Omental fat pad (tissue), 3 donors: ENCODE measurements at regions not wholly inside any gene's neighbourhood (a gene's known extent, or its start where the extent isn't known, plus 50 kb on each side); places are given as distances from the start of the nearest gene placed in this dataset.
"Not testable (repeated sequence)": the region's sequence is repeated elsewhere in the genome, so short reads cannot be mapped to it uniquely, and the experiment has no call there.

Experiments
- ATAC-seq: fragments of 150-250 bp; one replicate; pipeline ENCODE4 v1.9.1; 2016; ENCODE audit warnings: mild to moderate bottlenecking, moderate library complexity; ENCODE audit not compliant: low FRiP score
- DNase-seq: peaks from one replicate; pipeline ENCODE4 v3.0.0-alpha.2; 2019; ENCODE audit warnings: low spot score
- CTCF ChIP-seq, 3 donors: fragments of 450-650 bp; IDR thresholded peaks; one replicate each; pipeline ENCODE4 v1.5.1; 2016 to 2017; ENCODE audit warnings: antibody characterized with exemption in 3 of 3, mild to moderate bottlenecking in 3 of 3, moderate library complexity in 2 of 3

GRCh38 chr5:175335691-175336090 is 108.3 kb downstream of the DRD1 start:
- no peak for ATAC-seq
- no peak for DNase-seq
- no peak for TF ChIP-seq CTCF (IDR thresholded peaks at IDR 0.05)

DNA sequence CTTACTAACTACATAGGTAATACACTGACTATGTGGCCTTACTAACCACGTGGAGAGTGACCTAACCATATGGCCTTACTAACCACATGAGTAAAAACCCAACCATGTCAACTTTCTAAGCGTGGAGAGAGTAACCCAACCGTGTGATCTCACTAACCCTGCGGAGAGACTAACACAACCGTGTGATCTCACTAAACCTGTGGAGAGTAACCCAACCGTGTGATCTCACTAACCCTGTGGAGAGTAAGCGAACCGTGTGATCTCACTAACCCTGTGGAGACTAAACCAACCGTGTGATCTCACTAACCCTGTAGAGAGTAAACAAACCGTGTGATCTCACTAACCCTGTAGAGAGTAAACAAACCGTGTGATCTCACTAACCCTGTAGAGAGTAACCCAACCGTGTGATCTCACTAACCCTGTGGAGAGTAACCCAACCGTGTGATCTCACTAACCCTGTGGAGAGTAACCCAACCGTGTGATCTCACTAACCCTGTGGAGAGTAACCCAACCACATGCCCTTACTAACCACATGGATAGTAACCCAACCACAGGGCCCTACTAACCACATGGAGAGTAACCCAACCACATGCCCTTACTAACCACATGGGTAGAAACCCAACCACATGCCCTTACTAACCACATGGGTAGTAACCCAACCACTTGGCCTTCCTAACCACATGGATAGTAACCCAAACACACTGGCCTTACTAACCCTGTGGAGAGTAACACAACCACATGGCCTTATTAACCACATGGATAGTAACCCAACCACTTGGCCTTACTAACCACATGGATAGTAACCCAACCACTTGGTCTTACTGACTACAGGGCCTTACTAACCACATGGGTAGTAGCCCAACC is 112.6 kb downstream of the DRD1 start:
- ATAC-seq, DNase-seq: not testable (repeated sequence)

- TF ChIP-seq CTCF (IDR thresholded peaks at IDR 0.05), result no peak
- ATAC-seq (no peak), DNase-seq (no peak)
These were observed 114.0 kb downstream of the DRD1 start for GRCh38 chr5:175329976-175330375.

DNA sequence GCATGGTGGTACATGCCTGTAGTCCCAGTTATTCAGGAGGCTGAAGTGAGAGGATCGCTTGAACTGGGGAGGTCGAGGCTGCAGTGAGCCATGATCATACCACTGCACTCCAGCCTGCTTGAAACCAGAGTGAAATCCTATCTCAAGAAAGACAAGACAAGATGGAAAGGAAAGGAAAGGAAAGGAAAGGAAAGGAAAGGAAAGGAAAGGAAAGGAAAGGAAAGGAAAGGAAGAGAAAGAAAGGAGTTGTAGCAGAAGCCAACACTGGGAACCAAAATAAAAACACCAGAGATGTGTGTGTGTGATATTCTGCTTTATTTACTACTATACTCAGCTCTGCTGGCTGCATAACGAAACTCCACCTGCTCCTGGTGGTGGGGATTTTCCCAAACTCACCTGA is 115.3 kb downstream of the DRD1 start:
- ATAC-seq, result no peak
- no peak for TF ChIP-seq CTCF (IDR thresholded peaks at IDR 0.05)
- no peak for DNase-seq

DNA sequence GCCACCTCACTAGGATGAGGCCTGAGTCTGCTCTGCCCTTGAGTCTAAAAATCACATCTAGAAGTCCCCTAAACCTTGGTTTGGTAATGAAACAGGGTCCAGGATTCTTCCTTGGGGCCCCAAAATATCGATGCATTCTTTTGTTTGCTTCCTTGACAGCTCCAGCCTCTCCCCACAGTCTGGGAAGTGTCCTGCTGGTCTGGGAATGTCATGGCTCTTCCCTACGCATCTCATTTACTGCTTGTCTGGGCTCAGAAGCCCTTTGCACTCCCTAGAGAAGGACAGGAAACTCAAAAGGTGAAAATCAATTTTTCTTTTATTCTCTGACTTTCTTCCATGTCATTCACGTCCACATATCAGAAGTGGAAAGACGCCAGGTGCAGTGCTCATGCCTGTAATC is 115.8 kb downstream of the DRD1 start:
- no peak for DNase-seq
- TF ChIP-seq CTCF (IDR thresholded peaks at IDR 0.05), result no peak
- no peak for ATAC-seq

- no peak for ATAC-seq
- TF ChIP-seq CTCF (IDR thresholded peaks at IDR 0.05), result no peak
- no peak for DNase-seq
These were observed 118.3 kb downstream of the DRD1 start for GRCh38 chr5:175325681-175326080.

GRCh38 chr5:175321927-175322532 is 122.0 kb downstream of the DRD1 start:
- TF ChIP-seq CTCF (IDR thresholded peaks at IDR 0.05), result no peak
- no peak for ATAC-seq
- DNase-seq, result no peak
